AG10803 (cell line): ENCODE measurements at regions not wholly inside any gene's neighbourhood (a gene's known extent, or its start where the extent isn't known, plus 50 kb on each side); places are given as distances from the start of the nearest gene placed in this dataset.

Experiments used
- DNase-seq: peaks from one replicate; pipeline ENCODE4 v3.0.0; 2010; ENCODE audit warnings: low read depth
- H3K4me3 ChIP-seq: 2 replicates; pipeline ENCODE4 v1.5.1; 2011; ENCODE audit warnings: mild to moderate bottlenecking, low read length, control low read depth
- CTCF ChIP-seq: conservative IDR thresholded peaks from 2 replicates; pipeline ENCODE4 v1.5.1; 2011; ENCODE audit warnings: mild to moderate bottlenecking, low read length, control low read depth, inconsistent platforms

GRCh38 chr11:131223198-131223991 is 147.0 kb upstream of the NTM start:
- no peak for TF ChIP-seq CTCF
- H3K4me3 ChIP-seq = no peak overlapping the region
- no peak for DNase-seq

- no peak for DNase-seq
- no peak overlapping the region for H3K4me3 ChIP-seq
- no peak for TF ChIP-seq CTCF
These were observed 142.0 kb upstream of the NTM start for GRCh38 chr11:131228378-131228777.

GRCh38 chr11:131229221-131229620 is 141.2 kb upstream of the NTM start:
- no peak for TF ChIP-seq CTCF
- no peak overlapping the region for H3K4me3 ChIP-seq
- DNase-seq = no peak

- no peak for TF ChIP-seq CTCF
- no peak for DNase-seq
These were observed 139.0 kb upstream of the NTM start for GRCh38 chr11:131231317-131231940.

GRCh38 chr11:131232261-131232660 is 138.2 kb upstream of the NTM start:
- TF ChIP-seq CTCF = no peak
- no peak for DNase-seq
- no peak overlapping the region for H3K4me3 ChIP-seq

More at GRCh38 chr11:131231317-131231940, 139.0 kb upstream of the NTM start:
- H3K4me3 ChIP-seq = no peak overlapping the region

GRCh38 chr11:131234221-131234620 is 136.2 kb upstream of the NTM start:
- DNase-seq = no peak

More at GRCh38 chr11:131234221-131234620, 136.2 kb upstream of the NTM start:
- TF ChIP-seq CTCF = no peak
- no peak overlapping the region for H3K4me3 ChIP-seq
